NCI-H2171 (cell line): ENCODE measurements at regions not wholly inside any gene's neighbourhood (a gene's known extent, or its start where the extent isn't known, plus 50 kb on each side); places are given as distances from the start of the nearest gene placed in this dataset.

Source experiments
- DNase-seq: peaks from one replicate; lab custom pipeline; 2025; lab: John Stamatoyannopoulos, UW

- DNase-seq = no peak
Measured at GRCh38 chr5:107146901-107147300, 523.8 kb downstream of the EFNA5 start.

DNA sequence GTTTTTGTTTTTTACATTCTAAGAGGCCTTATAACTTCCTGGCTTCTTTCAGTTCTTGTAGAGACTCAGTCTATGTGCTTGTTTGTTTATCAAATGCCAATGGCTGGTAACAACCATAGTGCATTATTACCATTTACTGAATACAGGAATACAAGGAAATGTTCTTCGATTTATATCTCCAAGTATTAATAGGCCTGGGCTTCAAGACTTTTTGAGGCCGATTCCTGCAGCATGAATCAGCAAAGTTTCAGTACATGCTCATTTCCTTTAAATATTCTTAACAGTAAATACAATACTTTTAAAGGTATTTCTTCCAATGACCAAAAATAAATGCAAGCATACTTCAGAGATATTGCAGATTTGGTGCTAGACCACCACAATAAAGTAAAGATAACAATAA, 535.3 kb downstream of the EFNA5 start:
- no peak for DNase-seq

- DNase-seq = no peak
Measured at GRCh38 chr5:107134931-107135330, 535.8 kb downstream of the EFNA5 start.

DNA sequence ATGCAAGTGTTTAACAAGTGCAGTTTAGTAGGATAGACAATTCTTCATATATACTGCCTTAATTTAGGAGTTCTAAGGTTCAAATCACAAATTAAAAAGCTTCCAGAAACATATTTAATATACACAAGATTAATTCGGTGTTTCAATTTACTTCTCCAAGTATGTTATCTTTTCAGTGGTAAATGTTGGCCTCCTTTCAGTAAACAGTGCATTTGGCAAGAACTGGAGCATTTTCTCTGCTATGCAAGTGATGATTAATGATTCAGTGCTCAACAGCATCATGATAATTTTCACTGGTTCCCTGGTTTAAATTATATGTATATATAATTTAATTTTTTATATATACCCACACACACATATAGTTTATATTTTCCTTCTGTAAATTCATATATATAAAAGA, 541.7 kb downstream of the EFNA5 start:
- DNase-seq = no peak

DNA sequence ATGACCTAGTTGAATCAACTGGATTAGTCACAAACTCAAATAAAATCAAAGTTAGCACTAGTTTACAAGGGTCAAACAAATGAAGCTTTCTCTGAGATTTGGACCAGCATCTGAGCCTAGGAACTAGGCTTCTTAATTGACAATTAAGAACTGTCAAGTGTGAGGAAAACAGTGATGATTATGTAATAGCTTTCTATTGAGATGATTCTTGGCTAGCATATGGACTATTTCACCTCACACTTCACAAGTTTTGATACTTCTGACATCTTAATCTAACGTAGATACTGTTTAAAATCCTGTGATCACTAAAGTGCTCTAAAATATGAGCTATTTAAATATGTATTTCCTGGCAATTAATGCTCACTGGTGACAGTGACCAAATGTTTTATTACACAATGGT, 542.9 kb downstream of the EFNA5 start:
- no peak for DNase-seq

GRCh38 chr5:107126341-107126740, 544.4 kb downstream of the EFNA5 start:
- DNase-seq = no peak

DNA sequence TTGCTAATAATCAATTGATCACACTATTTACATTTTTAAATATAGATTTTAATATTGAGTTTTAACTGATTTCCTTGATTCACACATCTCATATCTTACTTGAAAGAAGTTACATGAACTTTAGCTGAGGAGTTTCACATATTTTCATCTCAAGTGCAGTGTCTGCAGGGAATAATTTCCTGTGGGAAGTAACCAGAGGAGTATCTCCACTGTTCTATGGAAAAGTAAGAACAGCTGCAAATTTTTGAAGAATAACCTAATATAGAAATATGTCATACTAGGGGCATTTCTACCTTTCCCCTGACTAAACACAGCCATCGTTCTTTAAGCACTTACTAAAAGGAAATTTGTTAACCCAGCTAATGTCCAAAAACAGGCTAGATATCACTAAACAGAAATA, 546.4 kb downstream of the EFNA5 start:
- no peak for DNase-seq

DNA sequence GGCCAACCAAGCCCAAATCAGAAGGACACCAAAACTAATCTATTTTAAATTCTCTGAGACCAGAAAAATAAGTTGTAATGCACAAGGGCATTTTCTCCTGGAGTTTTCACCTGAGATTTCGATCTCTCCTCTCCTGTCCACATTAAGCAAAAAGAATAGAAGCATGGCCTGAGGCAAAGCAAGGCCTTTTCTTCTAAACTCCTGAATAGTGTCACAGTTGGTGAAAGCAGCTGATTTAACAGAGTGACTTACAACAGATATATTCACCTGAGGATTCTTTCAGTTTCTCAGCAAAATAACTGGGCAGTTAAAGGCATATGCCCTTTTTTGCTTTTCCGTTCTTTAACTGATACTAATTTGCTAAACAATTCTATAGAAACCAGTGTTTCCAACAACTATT, 547.7 kb downstream of the EFNA5 start:
- DNase-seq = no peak

- no peak for DNase-seq
Measured at GRCh38 chr5:107121793-107122519, 548.8 kb downstream of the EFNA5 start.

GRCh38 chr5:107119656-107120055, 551.1 kb downstream of the EFNA5 start:
- DNase-seq = no peak

DNA sequence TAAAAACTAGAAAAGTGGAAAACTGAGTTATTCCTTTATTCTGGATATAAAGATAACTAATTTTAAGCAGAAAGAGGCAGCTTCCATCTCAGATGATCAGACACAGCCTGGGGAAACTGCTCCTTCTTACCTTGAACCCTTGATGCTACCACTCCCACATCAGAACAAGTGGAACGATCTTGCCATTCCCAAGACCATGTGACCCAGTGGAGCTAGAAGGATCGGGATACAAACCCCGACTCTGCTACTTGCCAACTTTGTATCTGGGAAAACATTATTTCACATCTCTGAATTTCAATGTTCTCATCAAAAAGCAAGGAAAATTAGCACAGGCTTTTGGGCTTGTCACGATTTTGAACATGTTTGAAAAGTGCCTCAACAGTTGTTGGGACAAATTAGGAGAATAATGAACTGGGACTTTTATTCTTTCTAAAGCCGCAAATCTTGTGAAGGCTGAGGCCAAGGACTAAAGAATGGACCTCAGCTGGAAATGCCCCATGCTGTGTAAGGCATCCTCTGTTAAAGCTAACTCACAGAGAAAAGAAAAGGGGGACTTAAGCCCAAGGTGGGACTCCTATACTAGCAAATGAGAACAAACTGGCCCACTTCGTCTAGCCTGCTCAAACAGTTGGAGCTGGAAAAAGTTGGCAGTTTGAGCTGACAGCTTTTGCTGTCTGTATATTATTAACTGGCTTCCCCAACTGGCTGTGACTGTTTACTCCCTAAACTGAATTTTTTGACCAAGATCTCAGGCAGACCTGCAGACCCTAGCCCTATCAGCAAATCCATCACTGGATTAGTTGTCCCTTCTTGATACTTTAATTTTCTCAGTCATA, 552.3 kb downstream of the EFNA5 start:
- no peak for DNase-seq

GRCh38 chr5:107112216-107112615, 558.5 kb downstream of the EFNA5 start:
- DNase-seq = peak; percentile 77

- DNase-seq = no peak
Measured at GRCh38 chr5:107104040-107104995, 566.4 kb downstream of the EFNA5 start.

DNA sequence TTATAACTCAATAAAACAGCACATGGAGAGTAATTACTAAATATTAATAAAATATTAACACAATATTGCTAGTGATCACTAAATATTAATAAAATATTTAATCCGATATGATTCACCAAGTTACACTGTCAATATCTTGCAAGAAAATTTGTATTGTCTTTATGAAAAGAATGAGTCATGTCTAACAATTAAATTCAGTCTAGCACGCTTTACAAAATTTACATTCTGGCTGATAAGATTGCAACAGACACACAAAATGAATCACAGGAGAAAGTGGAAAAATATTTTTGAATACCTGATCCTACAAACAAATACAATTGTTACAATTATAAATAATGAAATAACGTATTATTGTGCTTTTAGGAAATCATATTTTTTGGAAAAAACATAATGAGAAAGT, 567.2 kb downstream of the EFNA5 start:
- DNase-seq = no peak

- DNase-seq = no peak
Measured at GRCh38 chr5:107100121-107100520, 570.6 kb downstream of the EFNA5 start.

DNA sequence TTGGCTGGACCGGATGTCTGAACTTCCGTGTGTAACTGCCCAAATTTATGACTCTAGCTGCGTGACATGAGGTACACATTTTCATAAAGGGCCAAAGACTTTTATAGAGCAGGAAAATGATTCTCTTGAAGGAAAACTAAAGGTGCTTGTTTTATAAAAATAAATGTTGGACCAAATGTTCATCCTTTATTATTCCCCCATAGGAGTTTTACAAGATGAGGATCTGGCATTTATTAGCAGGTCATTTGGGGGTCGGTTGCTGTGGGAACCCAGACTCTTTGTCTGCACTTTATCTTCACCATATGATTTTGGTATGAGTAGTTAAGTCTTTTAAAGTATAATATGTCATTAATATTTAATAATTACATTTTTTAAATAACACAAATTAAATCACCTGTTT, 571.2 kb downstream of the EFNA5 start:
- no peak for DNase-seq

- no peak for DNase-seq
Measured at GRCh38 chr5:107092695-107093094, 578.0 kb downstream of the EFNA5 start.

DNA sequence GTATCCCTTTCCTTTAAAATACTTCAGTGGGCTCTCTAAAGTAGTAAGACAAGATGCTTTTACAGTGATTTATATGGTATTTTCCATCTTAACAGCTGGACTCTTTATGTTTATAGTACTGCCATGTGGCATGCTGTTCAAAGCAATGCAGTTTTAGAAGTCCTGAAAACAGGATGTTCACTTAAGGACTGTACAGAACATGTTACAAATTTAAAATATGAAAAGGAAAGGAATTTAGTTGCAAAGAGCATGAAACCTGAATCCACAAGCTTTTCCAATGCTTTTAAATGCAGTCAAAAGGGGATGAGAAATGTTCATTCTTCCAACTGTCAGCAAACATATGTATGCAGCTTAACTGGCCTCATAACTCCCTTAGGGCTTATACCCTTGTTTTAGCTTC, 580.2 kb downstream of the EFNA5 start:
- DNase-seq = no peak

DNA sequence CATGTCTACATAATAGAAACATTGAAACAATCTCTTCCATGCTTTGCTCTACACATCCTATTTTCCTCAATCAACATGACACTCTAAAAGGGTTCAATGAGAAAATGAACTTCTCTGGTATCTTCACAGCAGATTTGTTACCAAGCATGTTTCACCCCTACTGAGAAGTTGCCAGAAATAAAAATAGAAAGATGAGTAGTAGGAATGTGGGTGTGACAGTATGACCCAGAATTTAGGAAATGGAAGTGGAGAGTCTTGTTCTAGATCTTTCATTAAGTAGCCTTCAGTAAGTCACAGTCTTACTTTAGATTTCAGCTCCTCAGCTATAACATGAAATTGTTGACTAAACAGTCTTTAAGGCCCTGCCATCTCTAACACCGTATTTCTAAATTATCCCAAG, 581.8 kb downstream of the EFNA5 start:
- DNase-seq = no peak

GRCh38 chr5:107085572-107085971, 585.2 kb downstream of the EFNA5 start:
- DNase-seq = no peak

DNA sequence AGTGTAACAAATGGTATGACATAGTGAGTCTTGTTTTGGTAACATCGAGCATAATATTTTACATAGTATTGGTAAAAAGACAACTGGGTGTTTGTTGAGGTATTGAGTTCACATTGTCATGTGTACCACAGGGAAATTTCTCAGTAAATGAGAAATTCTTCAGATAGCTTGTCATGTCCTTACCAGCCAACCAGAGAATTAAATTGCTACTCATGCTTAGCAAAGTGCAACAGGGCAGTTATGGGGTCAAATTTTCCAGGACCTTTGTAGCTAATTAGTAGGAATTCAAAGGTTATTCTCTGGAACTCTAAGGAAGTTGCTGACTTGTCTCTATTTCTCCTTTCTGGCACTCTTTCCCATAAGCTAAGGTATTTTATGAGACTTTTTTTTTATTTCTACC, 595.7 kb downstream of the EFNA5 start:
- DNase-seq = no peak

GRCh38 chr5:107072967-107073366, 597.8 kb downstream of the EFNA5 start:
- DNase-seq = no peak
